H1 (cell line): ENCODE measurements at regions not wholly inside any gene's neighbourhood (a gene's known extent, or its start where the extent isn't known, plus 50 kb on each side); places are given as distances from the start of the nearest gene placed in this dataset.
"Not testable (repeated sequence)": the region's sequence is repeated elsewhere in the genome, so short reads cannot be mapped to it uniquely, and the experiment has no call there.

Source experiments
- CTCF ChIA-PET: fragments of 300-600 bp; sonication (Branson Sonifier 250); formaldehyde crosslinking; loops from one replicate; lab custom pipeline; 2021; ENCODE audit not compliant: partially characterized antibody; lab: Charles Lee
- POLR2A ChIA-PET: fragments of 300-600 bp; sonication (Branson Sonifier 250); formaldehyde crosslinking; loops from one replicate; lab custom pipeline; 2021; ENCODE audit warnings: inconsistent platforms; ENCODE audit not compliant: partially characterized antibody; lab: Charles Lee
- DNase-seq, 2 experiments: peaks; one replicate each; pipeline versions ENCODE4 v3.0.0 to v3.0.0-alpha.2; 2010 to 2022; ENCODE audit warnings: low spot score in 2 of 2, low read depth in 1 of 2, mixed read lengths in 1 of 2
- FAIRE-seq: peaks from 2 replicates; lab custom pipeline; 2011; peaks lifted over from hg19 to GRCh38; lab: Jason Lieb, UNC
- H2AFZ ChIP-seq: 2 replicates; pipeline ENCODE4 v1.8.1; 2012; ENCODE audit warnings: low read length, inconsistent platforms
- H2AK5ac ChIP-seq: 2 replicates; pipeline ENCODE4 v1.6.1; 2013; ENCODE audit warnings: low read depth, low read length
- H2BK120ac ChIP-seq: replicated peaks from 2 replicates; pipeline ENCODE3; 2013; ENCODE audit warnings: low read depth, low read length, inconsistent platforms
- H2BK12ac ChIP-seq: 2 replicates; pipeline ENCODE4 v1.6.1; 2013; ENCODE audit warnings: low read depth, low read length
- H2BK15ac ChIP-seq: 2 replicates; pipeline ENCODE4 v1.6.1; 2013; ENCODE audit warnings: low read length
- H2BK20ac ChIP-seq: 2 replicates; pipeline ENCODE4 v1.6.1; 2013; ENCODE audit warnings: low read length
- H2BK5ac ChIP-seq: 2 replicates; pipeline ENCODE4 v1.6.1; 2013; ENCODE audit warnings: low read depth, low read length
- H3K14ac ChIP-seq: 2 replicates; pipeline ENCODE4 v1.6.1; 2013; ENCODE audit warnings: inconsistent platforms; ENCODE audit not compliant: insufficient read length
- H3K18ac ChIP-seq: 2 replicates; pipeline ENCODE4 v1.6.1; 2013; ENCODE audit warnings: low read length; ENCODE audit errors: extremely low read depth
- H3K23ac ChIP-seq: 2 replicates; pipeline ENCODE4 v1.6.1; 2013; ENCODE audit warnings: inconsistent platforms; ENCODE audit not compliant: insufficient read length
- H3K23me2 ChIP-seq: 2 replicates; pipeline ENCODE4 v1.6.1; 2013; ENCODE audit warnings: low read depth, low read length
- H3K27ac ChIP-seq: 2 replicates; pipeline ENCODE4 v1.6.1; 2011; ENCODE audit warnings: low read depth, low read length, inconsistent platforms
- H3K27me3 ChIP-seq, 4 experiments: replicated peaks in 1 of 4; 1 replicate in 1 of 4; 2 replicates in 3 of 4; pipeline versions ENCODE4 v1.6.1 to v1.8.1; 2011 to 2013; ENCODE audit warnings: low read length in 3 of 4, mild to moderate bottlenecking in 3 of 4, inconsistent platforms in 2 of 4, mixed read lengths in 2 of 4, moderate library complexity in 1 of 4; ENCODE audit not compliant: control insufficient read depth in 3 of 4, insufficient read depth in 3 of 4; ENCODE audit errors: extremely low read depth in 1 of 4
- H3K36me3 ChIP-seq, 4 experiments: 2 replicates each; pipeline versions ENCODE4 v1.6.1 to v1.8.1; 2011 to 2013; ENCODE audit warnings: mild to moderate bottlenecking in 4 of 4, low read length in 3 of 4, moderate library complexity in 2 of 4, control low read depth in 1 of 4, inconsistent platforms in 1 of 4; ENCODE audit not compliant: insufficient read depth in 4 of 4, control insufficient read depth in 2 of 4
- H3K4ac ChIP-seq: replicated peaks from 2 replicates; pipeline ENCODE3; 2013; ENCODE audit warnings: low read length, low read depth, mixed read lengths, inconsistent platforms; ENCODE audit not compliant: insufficient read length
- H3K4me1 ChIP-seq, 4 experiments: replicated peaks in 1 of 4; 1 replicate in 1 of 4; 2 replicates in 3 of 4; pipeline versions ENCODE4 v1.6.1 to v1.8.1; 2011 to 2013; ENCODE audit warnings: low read length in 3 of 4, inconsistent platforms in 2 of 4, mixed read lengths in 1 of 4; ENCODE audit not compliant: insufficient read depth in 4 of 4, control insufficient read depth in 3 of 4
- H3K4me2 ChIP-seq, 2 experiments: 2 replicates each; pipeline versions ENCODE4 v1.6.1 to v1.8.1; 2011 to 2013; ENCODE audit warnings: low read depth in 2 of 2, low read length in 2 of 2, control low read depth in 1 of 2, inconsistent platforms in 1 of 2, mild to moderate bottlenecking in 1 of 2; ENCODE audit not compliant: insufficient read depth in 1 of 2
- H3K4me3 ChIP-seq, 4 experiments: fragments of 200-600, 300-600 bp in 1 of 4; sonication (generic), shearing (Covaris generic), sonication (Bioruptor Twin) in 1 of 4; 2 replicates each; pipeline versions ENCODE4 v1.5.1 to v1.8.1; 2011 to 2016; ENCODE audit warnings: low read length in 4 of 4, low read depth in 3 of 4, control low read depth in 2 of 4, inconsistent platforms in 2 of 4, mild to moderate bottlenecking in 2 of 4, mixed read lengths in 1 of 4, moderate library complexity in 1 of 4; ENCODE audit not compliant: insufficient read depth in 2 of 4; ENCODE audit errors: extremely low read depth in 1 of 4
- H3K56ac ChIP-seq: replicated peaks from 2 replicates; pipeline ENCODE3; 2013; ENCODE audit warnings: low read depth, mild to moderate bottlenecking, mixed read lengths, low read length, inconsistent platforms; ENCODE audit not compliant: insufficient read length
- H3K79me1 ChIP-seq: 2 replicates; pipeline ENCODE4 v1.6.1; 2013; ENCODE audit warnings: low read depth, low read length, control low read depth
- H3K79me2 ChIP-seq, 2 experiments: 2 replicates each; pipeline versions ENCODE4 v1.6.1 to v1.8.1; 2012 to 2013; ENCODE audit warnings: low read length in 2 of 2, mild to moderate bottlenecking in 2 of 2, inconsistent platforms in 1 of 2; ENCODE audit not compliant: insufficient read depth in 2 of 2, control insufficient read depth in 1 of 2
- H3K9ac ChIP-seq, 4 experiments: replicated peaks in 1 of 4; 1 replicate in 1 of 4; 2 replicates in 3 of 4; pipeline versions ENCODE4 v1.6.1 to v1.8.1; 2011 to 2013; ENCODE audit warnings: low read depth in 3 of 4, low read length in 3 of 4, control low read depth in 2 of 4, mild to moderate bottlenecking in 2 of 4, moderate library complexity in 2 of 4, inconsistent platforms in 1 of 4; ENCODE audit errors: extremely low read depth in 1 of 4
- H3K9me3 ChIP-seq, 2 experiments: 2 replicates each; pipeline versions ENCODE4 v1.6.1 to v1.8.1; 2012 to 2013; ENCODE audit warnings: mild to moderate bottlenecking in 2 of 2, moderate library complexity in 2 of 2, control low read depth in 1 of 2, inconsistent platforms in 1 of 2, low read depth in 1 of 2, low read length in 1 of 2, mixed read lengths in 1 of 2; ENCODE audit not compliant: insufficient read depth in 2 of 2
- H4K20me1 ChIP-seq, 2 experiments: replicated peaks in 1 of 2; 2 replicates each; pipeline versions ENCODE3 to v1.8.1; 2011 to 2013; ENCODE audit warnings: inconsistent platforms in 2 of 2, low read length in 2 of 2, mild to moderate bottlenecking in 1 of 2; ENCODE audit not compliant: insufficient read depth in 2 of 2, control insufficient read depth in 1 of 2
- H4K5ac ChIP-seq: 2 replicates; pipeline ENCODE4 v1.6.1; 2013; ENCODE audit warnings: low read length, low read depth, mixed read lengths, inconsistent platforms; ENCODE audit not compliant: insufficient read length
- H4K8ac ChIP-seq: 2 replicates; pipeline ENCODE4 v1.8.0; 2013; ENCODE audit warnings: mild to moderate bottlenecking, moderate library complexity, low read length, inconsistent platforms; ENCODE audit not compliant: insufficient read depth; ENCODE audit errors: extremely low read depth
- H4K91ac ChIP-seq: replicated peaks from 2 replicates; pipeline ENCODE3; 2013; ENCODE audit warnings: low read length, mixed read lengths, inconsistent platforms; ENCODE audit not compliant: insufficient read length
- RFX5 ChIP-seq: IDR thresholded peaks from 2 replicates; pipeline ENCODE4 v1.6.1; 2011; ENCODE audit warnings: low read depth, low read length, improper control_type of control experiment, borderline replicate concordance
- WGBS, 2 experiments: shearing (Covaris generic) in 1 of 2; methylation state at CpG; one replicate each; pipeline versions ENCODE4 v1.1.6 to v1.1.7; 2013 to 2015; ENCODE audit warnings: low lambda C conversion rate in 2 of 2, mixed read lengths in 2 of 2, inconsistent platforms in 1 of 2, low coverage in 1 of 2, missing lambda C conversion rate in 1 of 2; ENCODE audit not compliant: insufficient replicate concordance in 2 of 2, insufficient coverage in 1 of 2, insufficient read length in 1 of 2; ENCODE audit errors: extremely low coverage in 1 of 2, missing lambda C conversion rate in 1 of 2; 5-methylcytosine and 5-hydroxymethylcytosine counted together

DNA sequence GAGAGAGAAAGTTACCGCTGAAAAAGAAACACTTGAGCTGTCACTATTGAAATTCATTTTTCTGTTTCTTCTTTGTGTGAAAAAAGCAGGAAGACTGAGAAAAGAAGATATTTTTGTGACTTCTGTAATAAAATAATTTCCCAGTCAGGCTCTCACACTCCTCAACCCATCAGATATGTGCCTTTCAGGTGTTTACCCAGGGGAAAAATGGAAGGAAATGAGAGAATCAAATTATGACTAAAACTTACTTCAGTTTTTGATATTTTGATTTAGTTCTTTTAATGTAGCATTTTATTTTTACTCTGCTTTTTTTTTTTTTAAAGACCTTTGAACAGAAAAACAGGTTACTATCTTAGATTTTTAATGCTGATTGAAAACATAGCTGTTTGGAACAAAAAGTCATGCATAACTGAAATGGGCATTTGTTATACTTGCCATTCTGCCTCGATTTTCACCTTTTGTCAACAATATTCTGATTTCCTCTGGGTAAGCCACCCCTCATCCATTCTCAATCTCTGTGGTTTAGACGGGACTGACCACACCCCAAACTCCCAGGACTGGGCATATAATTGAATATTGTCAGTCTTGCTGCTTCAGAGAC, 133.2 kb upstream of the KRR1 start (continued):
- no peak for TF ChIP-seq RFX5

DNA sequence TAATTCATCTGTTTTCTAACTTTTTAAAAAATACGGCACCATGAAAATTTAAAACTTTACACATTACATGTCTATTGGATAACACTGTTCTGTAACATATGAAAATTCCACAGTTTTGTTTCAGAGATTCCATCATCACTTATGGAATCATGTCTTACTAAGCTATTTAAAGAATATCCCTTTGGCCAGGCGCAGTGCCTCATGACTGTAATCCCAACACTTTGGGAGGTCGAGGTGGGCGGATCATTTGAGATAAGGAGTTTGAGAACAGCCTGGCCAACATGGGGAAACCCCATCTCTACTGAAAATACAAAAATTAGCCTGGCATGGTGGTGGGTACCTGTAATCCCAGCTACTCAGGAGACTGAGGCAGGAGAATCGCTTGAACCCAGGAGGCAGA, 131.7 kb upstream of the KRR1 start:
- H3K9me3 ChIP-seq, H3K23ac ChIP-seq, H3K79me1 ChIP-seq, H3K27ac ChIP-seq, H2BK12ac ChIP-seq, H4K20me1 ChIP-seq, CTCF ChIA-PET, H2BK15ac ChIP-seq, H2AK5ac ChIP-seq, H3K14ac ChIP-seq, H4K91ac ChIP-seq, H3K4me3 ChIP-seq, H3K56ac ChIP-seq, FAIRE-seq, H3K36me3 ChIP-seq, H3K4me1 ChIP-seq, H3K9ac ChIP-seq, H4K8ac ChIP-seq, H3K4me2 ChIP-seq, H3K79me2 ChIP-seq, H2BK120ac ChIP-seq, H3K4ac ChIP-seq, H3K27me3 ChIP-seq, H3K23me2 ChIP-seq, H4K5ac ChIP-seq, H3K18ac ChIP-seq, H2BK20ac ChIP-seq, H2BK5ac ChIP-seq, DNase-seq, H2AFZ ChIP-seq: not testable (repeated sequence)
- POLR2A ChIA-PET: interaction anchor here (0.6 kb wide), 1 partner anchor 390 kb away, joined by 3 read pairs; no protein-coding TSS in a partner anchor
- WGBS, 2 experiments: 83% methylated on average over 5 of the region's 5 CpGs; no CpG with 5 or more reads in 1 of the 2 experiments
